ENCODE measurements at regions not wholly inside any gene's neighbourhood (a gene's known extent, or its start where the extent isn't known, plus 50 kb on each side); places are given as distances from the start of the nearest gene placed in this dataset.
"Not testable (repeated sequence)": the region's sequence is repeated elsewhere in the genome, so short reads cannot be mapped to it uniquely, and the experiment has no call there.

- DNase-seq (ENCODE audit: low read depth in 4 of 4, low spot score in 2 of 4): no peak
Measured at GRCh38 chr7:24042028-24042427, 242.0 kb upstream of the NPY start.

GRCh38 chr7:24049296-24049695 lies 234.7 kb upstream of the NPY start:
- DNase-seq (ENCODE audit: low read depth in 4 of 4, low spot score in 2 of 4): no peak

DNA sequence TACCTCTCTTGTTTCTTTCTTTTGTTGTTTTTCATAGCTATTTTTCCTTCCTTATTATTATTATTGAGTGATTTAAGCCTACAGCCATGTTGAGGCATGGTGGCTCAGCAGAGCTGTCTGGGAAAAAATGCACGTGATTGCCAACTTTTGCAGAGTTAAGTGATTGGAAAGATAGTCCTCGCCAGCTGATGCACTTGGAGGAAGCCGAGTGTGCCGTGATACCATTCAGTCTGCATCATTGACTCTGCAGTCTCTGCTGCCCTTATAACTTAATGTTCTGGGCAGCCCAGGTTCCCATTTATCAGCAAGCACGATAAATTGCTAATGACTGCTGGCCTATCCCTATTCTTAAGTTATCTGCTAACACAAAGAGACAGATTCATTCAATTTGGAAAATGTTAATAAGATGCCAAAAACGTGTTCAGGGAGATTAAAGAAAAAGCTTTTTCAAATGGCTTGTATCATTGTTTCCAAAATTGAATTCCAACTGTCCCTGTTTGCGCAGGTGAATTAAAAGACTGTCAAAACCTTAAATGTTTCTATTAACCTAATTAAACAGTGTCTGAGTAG lies 232.9 kb upstream of the NPY start:
- DNase-seq (ENCODE audit: low read depth in 4 of 4, low spot score in 2 of 4): no peak

GRCh38 chr7:24051651-24052050 lies 232.3 kb upstream of the NPY start:
- DNase-seq (ENCODE audit: low read depth in 4 of 4, low spot score in 2 of 4): no peak

DNA sequence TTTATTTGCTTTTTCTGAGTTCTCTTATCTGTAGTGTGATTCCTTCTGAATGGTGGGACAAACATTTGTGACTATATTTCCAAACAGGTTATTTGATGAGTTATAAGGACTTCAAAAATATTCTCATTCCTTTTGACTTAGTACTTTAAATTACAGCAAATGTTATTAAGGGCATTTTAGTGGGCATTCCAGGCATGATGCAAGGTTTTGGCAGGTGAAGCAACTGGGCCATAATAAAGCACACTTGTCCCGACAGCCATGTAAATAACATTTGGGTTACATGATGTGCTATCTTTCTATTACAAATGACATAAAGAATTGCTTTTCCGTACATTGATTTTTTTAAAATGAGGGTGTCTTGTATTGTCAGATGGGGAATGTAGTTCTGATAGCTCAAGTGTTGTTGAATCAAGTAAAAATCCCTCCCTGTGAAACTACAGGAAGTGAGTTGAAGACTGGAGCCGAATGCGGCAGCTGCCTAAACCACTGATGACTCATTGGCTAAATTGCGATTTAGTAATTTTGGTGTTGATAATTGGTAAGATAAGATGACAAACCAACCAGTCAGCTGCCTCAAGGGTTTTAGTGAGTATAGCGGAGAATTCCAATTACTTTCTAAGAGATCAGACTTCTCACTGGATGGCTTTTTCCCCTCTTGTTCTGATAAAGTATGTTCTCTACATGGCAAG lies 231.3 kb upstream of the NPY start:
- DNase-seq (ENCODE audit: low read depth in 4 of 4, low spot score in 2 of 4): no peak

GRCh38 chr7:24054236-24054635 lies 229.8 kb upstream of the NPY start:
- DNase-seq (ENCODE audit: low read depth in 4 of 4, low spot score in 2 of 4): no peak

GRCh38 chr7:24057243-24057642 lies 226.7 kb upstream of the NPY start:
- no peak for DNase-seq (ENCODE audit: low read depth in 4 of 4, low spot score in 2 of 4)

- DNase-seq (ENCODE audit: low read depth in 4 of 4, low spot score in 2 of 4): no peak
Measured at GRCh38 chr7:24058953-24059352, 225.0 kb upstream of the NPY start.

GRCh38 chr7:24059775-24060174 lies 224.2 kb upstream of the NPY start:
- no peak for DNase-seq (ENCODE audit: low read depth in 4 of 4, low spot score in 2 of 4)

DNA sequence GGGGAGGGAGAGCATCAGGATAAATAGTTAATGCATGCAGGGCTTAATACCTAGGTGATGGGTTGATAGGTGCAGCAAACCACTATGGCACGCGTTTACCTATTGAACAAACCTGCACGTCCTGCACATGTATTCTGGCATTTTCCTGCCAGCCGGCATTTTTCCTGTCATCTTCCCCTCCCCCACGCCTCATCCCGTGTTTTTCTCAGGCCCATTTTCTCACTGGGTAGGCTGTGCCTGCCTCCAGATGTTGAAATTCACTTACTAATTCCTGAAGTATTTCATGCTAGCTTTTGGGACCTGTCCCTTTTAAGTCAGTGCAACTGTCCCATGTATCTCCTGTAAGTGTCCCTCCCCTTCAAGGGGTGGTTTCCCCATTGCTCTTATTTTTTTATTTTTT lies 220.3 kb upstream of the NPY start:
- DNase-seq (ENCODE audit: low read depth in 4 of 4, low spot score in 2 of 4): no peak

DNA sequence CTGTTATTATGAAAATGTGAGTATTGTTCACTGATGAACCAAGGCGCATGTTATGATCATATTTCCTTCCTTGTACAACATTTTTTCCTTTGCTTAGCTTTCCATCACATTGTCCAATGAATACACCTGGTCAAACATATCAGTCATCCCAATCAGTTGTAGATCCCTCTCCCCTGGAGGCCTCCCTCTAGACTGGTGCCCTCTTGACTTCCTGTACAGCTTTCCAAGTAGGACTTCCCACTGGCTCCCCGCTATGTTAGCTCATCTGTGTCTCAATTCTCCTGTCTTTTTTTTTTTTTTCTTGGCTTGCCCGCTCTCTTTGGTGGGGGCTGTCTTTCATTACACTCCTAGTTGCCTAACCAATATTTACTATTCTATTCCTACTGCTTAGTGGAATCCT lies 214.2 kb upstream of the NPY start:
- DNase-seq (ENCODE audit: low read depth in 4 of 4, low spot score in 2 of 4): no peak

DNA sequence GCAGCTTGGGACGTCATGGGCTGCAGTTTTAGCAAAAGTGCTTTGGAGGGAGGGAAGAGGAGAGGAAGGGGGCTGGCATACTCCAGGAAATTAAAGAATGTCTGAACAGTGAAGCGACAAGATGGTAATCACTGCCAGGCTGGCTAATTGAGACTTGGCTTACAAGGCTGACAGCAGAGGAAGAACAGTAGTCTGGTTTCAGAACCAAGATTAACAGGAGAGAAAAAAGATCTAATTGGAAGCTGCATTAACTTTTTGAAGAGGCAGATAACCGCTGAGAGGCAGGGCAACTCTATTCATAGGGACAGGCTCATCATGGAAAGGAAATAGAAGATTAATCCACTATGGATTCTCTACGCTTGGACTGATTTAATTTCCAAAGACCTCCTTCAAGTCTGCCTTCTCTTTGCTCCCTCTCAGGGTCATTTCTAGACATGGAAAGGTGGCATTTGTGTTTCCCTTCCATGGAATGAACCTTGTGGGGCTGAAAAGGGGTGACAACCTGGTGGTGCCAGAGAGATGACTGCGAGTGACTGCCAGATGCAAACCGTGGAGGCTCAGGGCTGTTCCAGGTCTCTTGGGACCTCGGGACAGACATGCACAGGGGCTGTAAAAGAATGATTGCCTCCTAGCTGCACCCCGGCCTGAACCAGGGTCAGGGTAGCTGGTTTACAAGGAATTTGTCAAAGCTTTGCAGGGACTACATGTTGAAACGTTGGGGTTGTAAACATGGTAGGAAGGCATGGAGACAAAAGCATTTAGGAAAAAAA lies 210.2 kb upstream of the NPY start:
- no peak for DNase-seq (ENCODE audit: low read depth in 4 of 4, low spot score in 2 of 4)

GRCh38 chr7:24075426-24075810 lies 208.6 kb upstream of the NPY start:
- DNase-seq (ENCODE audit: low read depth in 4 of 4, low spot score in 2 of 4): no peak

- DNase-seq (ENCODE audit: low read depth in 4 of 4, low spot score in 2 of 4): no peak
Measured at GRCh38 chr7:24082826-24083225, 201.2 kb upstream of the NPY start.

GRCh38 chr7:24102988-24103387 lies 181.0 kb upstream of the NPY start:
- no peak for DNase-seq (ENCODE audit: low read depth in 4 of 4, low spot score in 2 of 4)

DNA sequence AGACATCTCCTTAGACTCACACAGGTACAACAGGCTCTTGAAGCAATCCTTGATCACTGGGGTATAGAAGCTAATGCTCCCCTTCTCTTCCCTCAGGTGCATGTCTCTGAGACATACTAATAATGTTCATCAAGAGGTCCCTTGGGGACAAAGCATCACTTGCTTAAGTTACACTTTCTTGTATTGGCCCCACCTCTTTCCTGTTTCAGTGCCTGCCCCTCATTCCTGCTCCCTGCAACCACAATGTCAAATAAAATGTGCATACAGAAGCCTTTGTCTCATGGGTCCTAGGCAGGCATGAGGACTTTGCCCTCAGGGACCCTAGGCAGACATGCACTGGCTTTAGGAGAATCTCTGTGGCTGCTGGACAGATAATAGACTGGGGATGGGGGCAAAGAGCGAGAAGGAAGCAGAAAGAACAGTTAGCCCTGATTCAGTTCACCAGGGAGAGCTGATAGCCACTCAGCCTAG lies 175.0 kb upstream of the NPY start:
- DNase-seq (ENCODE audit: low read depth in 4 of 4, low spot score in 2 of 4): no peak

- no peak for DNase-seq (ENCODE audit: low read depth in 4 of 4, low spot score in 2 of 4)
Measured at GRCh38 chr7:24110056-24110455, 173.9 kb upstream of the NPY start.

DNA sequence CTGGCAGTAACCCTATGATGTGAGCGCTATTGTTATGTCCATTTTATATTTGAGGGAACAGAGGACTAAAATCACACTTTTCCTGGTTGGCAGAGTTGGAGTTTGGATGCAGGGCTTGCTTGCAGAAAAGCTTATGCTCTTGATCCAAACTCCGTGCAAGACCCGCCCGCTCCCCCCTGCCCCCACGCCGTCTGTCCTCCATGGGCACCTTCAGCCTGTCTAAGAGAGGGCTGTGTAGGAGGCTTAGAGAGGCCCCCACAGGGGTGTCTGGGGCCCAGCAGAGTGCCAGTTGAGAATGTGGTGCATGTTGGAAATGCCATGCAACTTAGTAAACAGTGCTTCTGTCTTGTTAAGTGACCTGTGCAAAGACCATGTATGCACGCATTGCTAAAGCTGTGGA lies 170.5 kb upstream of the NPY start:
- no peak for DNase-seq (ENCODE audit: low read depth in 4 of 4, low spot score in 2 of 4)

DNA sequence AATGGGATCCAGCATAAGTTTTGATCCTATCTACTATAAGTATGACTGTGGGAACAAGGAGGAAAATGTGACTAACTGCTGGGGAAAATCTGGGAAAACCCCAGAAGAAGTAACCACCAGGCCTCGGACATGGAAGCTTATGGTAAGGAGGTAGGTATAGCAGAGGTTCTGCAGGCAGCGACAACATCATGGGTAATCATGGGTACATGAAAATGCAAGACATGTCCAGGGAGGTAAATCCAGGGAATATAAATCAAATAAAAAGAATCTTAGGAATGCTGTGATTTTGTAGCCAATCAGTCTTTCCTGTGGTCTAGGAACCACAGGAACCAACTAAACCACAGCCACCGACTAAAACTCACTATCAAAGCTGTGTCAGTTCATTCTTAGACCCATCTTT lies 168.3 kb upstream of the NPY start:
- no peak for DNase-seq (ENCODE audit: low read depth in 4 of 4, low spot score in 2 of 4)

DNA sequence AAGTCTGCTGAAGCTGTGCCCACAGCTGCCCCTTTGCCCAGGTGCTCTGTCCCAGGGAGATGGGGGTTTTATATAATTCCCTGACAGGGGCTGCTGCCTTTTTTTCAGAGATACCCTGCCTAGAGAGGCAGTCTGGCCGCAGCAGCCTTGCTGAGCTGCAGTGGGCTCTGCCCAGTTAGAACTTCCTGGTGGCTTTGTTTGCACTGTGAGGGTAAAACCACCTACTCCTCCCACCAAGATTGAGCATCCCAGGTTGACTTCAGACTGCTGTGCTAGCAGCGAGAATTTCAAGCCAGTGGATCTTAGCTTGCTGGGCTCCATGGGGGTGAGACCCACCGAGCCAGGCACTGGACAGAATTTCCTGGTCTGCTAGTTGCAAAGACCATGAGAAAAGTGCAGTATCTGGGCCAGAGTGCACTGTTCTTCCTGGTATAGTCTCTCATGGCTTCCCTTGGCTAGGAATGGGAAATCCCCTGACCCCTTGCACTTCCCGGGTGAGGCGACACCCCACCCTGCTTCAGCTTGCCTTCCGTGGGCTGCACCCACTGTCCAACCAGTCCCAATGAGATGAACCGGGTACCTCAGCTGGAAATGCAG lies 166.0 kb upstream of the NPY start:
- not testable (repeated sequence) for DNase-seq (ENCODE audit: low read depth in 4 of 4, low spot score in 2 of 4)

DNA sequence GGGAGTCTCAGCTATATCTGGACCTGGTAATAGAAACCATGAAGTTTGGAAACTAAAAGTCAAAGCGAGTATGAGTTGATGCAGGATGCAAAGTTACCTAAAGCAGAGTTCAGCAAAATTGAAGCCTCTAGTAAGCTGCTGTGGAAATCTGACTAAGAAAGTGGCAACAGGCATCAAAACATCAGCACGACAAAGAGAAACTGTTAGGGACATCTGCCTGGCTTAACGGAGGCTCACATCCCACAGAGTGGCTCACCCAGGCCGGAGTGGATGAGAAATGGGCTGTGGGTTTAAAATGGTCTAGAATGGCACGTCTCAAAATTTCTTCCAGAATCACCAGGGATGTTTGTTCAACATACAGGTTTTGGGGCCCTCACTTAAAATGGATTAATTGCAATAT lies 164.1 kb upstream of the NPY start:
- no peak for DNase-seq (ENCODE audit: low read depth in 4 of 4, low spot score in 2 of 4)

DNA sequence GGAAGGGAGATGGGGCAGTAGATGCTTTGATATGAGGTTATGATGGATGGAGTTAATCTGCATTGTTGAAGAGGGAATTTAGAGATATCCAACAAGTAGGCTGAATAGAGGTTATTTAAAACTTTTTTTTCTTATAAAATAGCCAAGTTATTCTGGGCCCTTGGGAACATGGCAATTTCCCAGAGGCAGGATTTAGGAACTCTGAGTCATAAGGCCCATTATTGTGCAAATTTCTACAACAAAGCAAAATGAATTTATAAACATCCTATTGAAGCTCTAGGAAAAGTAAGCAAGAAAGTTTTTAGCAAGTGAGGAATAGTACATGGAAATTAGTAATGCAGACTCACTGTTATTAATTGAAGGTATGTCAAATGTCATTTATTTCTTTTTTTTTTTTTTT lies 160.9 kb upstream of the NPY start:
- DNase-seq (ENCODE audit: low read depth in 4 of 4, low spot score in 2 of 4): no peak

All from left renal cortex interstitium (tissue), 4 donors.